PC-3 (cell line): ENCODE measurements at regions not wholly inside any gene's neighbourhood (a gene's known extent, or its start where the extent isn't known, plus 50 kb on each side); places are given as distances from the start of the nearest gene placed in this dataset.

Source experiments
- ATAC-seq: fragments of 200-7000 bp; cut with Tn5 transposase; 2 replicates; pipeline ENCODE4 v1.9.1; 2020; ENCODE audit warnings: mild to moderate bottlenecking, moderate library complexity
- BruUV-seq: library from RNA; stranded (reverse); fragments of 400-500 nt; replicated peaks from 2 replicates; lab custom pipeline; 2021; lab: Mats Ljungman, UMichigan
- CTCF ChIA-PET: fragments of 300-600 bp; sonication (Branson Sonifier 250); formaldehyde crosslinking; loops from one replicate; lab custom pipeline; 2022; ENCODE audit warnings: antibody characterized with exemption; lab: Charles Lee
- POLR2A ChIA-PET: fragments of 300-600 bp; sonication (Branson Sonifier 250); formaldehyde crosslinking; loops from one replicate; lab custom pipeline; 2022; ENCODE audit warnings: antibody characterized with exemption; ENCODE audit not compliant: unreplicated experiment; lab: Charles Lee
- DNase-seq: peaks from one replicate; pipeline ENCODE4 v3.0.0-alpha.2; 2015
- H2AFZ ChIP-seq: fragments of 300-600 bp; sonication (generic); 2 replicates; pipeline ENCODE4 v1.6.0; 2016; ENCODE audit warnings: antibody characterized with exemption, low read length
- H3F3A ChIP-seq: fragments of 300-600 bp; sonication (generic); one replicate; pipeline ENCODE4 v1.6.0; 2017; ENCODE audit warnings: antibody characterized with exemption, low read length, control low read depth, mild to moderate bottlenecking; ENCODE audit not compliant: unreplicated experiment
- H3K27ac ChIP-seq: fragments of 300-600 bp; sonication (generic); 2 replicates; pipeline ENCODE4 v1.5.1; 2016; ENCODE audit warnings: mild to moderate bottlenecking, low read length
- H3K27me3 ChIP-seq: fragments of 300-600 bp; sonication (generic); 2 replicates; pipeline ENCODE4 v1.6.1; 2016; ENCODE audit warnings: low read length, mixed read lengths
- H3K36me3 ChIP-seq: fragments of 300-600 bp; sonication (generic); 2 replicates; pipeline ENCODE4 v1.6.1; 2016; ENCODE audit warnings: low read depth, mixed run types, low read length, mixed read lengths
- H3K4me1 ChIP-seq: fragments of 300-600 bp; sonication (generic); 2 replicates; pipeline ENCODE4 v1.5.1; 2016; ENCODE audit warnings: low read length; ENCODE audit not compliant: insufficient read depth
- H3K4me2 ChIP-seq: fragments of 300-600 bp; sonication (generic); 2 replicates; pipeline ENCODE4 v1.6.0; 2016; ENCODE audit warnings: low read length
- H3K4me3 ChIP-seq: fragments of 300-600 bp; sonication (generic); 2 replicates; pipeline ENCODE4 v1.5.1; 2016; ENCODE audit warnings: mild to moderate bottlenecking, low read length, mixed read lengths
- H3K79me2 ChIP-seq: fragments of 300-600 bp; sonication (generic); 2 replicates; pipeline ENCODE4 v1.6.1; 2017; ENCODE audit warnings: low read length, mixed read lengths
- H3K9ac ChIP-seq: fragments of 300-600 bp; sonication (generic); 2 replicates; pipeline ENCODE4 v1.6.0; 2016; ENCODE audit warnings: mild to moderate bottlenecking, low read length
- H3K9me2 ChIP-seq: fragments of 300-600 bp; sonication (generic); replicated peaks from 2 replicates; pipeline ENCODE4 v1.6.1; 2016; ENCODE audit warnings: mixed run types, low read length, mixed read lengths
- H3K9me3 ChIP-seq: fragments of 300-600 bp; sonication (generic); 2 replicates; pipeline ENCODE4 v1.6.1; 2016; ENCODE audit warnings: low read length, mixed read lengths
- H4K20me1 ChIP-seq: fragments of 300-600 bp; sonication (generic); 2 replicates; pipeline ENCODE4 v1.6.1; 2016; ENCODE audit warnings: low read length, mixed read lengths
- EZH2 ChIP-seq: fragments of 300-600 bp; sonication (generic); IDR thresholded peaks from one replicate; pipeline ENCODE4 v1.6.1; 2017; ENCODE audit warnings: antibody characterized with exemption, mild to moderate bottlenecking, low read length; ENCODE audit not compliant: unreplicated experiment
- EZH2phosphoT487 ChIP-seq: fragments of 300-600 bp; sonication (generic); IDR thresholded peaks from 2 replicates; pipeline ENCODE4 v1.6.1; 2018; ENCODE audit warnings: mild to moderate bottlenecking, antibody characterized with exemption, low read length, borderline replicate concordance
- intact Hi-C: fragments of 100-400 bp; cut with micrococcal nuclease; formaldehyde crosslinking; loops from 2 replicates; pipeline ENCODE4 v1.9.0; 2023
- TF ChIP-seq, protein P1 (sequence below): fragments of 300-600 bp; sonication (generic); conservative IDR thresholded peaks from 2 replicates; pipeline ENCODE4 v1.5.1; 2017; ENCODE audit warnings: antibody characterized with exemption, low read depth, mild to moderate bottlenecking, low read length

DNA sequence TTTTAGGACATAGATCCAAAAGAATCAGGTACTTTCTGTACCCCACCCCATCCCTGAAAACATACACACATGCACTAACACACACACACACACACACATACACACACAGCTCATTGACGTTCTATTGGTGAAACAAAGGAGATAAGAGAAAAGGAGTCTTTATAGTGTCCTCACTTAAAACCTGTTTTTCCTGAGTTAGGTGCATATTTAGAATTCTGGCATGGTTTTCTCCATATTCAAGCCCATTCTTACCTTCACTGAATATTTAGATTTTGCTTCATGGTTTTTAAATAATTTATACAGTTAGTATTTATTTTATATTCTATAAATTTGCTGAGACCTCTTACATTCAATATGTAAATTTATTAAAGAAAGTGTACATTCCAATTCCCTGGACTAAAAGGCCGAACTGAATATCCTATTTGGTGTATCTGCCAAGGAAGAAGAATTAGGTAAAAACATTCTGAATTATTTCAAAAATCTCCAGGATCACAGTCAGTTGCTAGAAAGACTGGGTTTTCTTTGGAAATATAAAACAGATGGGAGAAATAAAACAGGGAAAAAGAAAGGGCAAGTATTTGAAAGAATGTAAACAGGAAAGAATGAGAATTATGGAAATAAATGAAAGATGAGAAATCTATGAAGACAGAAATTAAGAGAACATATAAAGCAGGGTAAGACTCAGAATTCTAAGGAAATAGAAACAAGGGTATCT lies 556.2 kb downstream of the KCTD12 start:
- no peaks in the 10 kb centered on the region for H3K79me2 ChIP-seq
- H3K4me1 ChIP-seq, result no peaks in the 10 kb centered on the region
- no TSS peak for BruUV-seq
- H3F3A ChIP-seq, result no peaks in the 10 kb centered on the region
- ATAC-seq (no peak), DNase-seq (no peak)
- no peaks in the 10 kb centered on the region for H3K9me3 ChIP-seq
- no peak overlapping the region for H3K27ac ChIP-seq
- no peaks in the 10 kb centered on the region for H3K9me2 ChIP-seq
- TF ChIP-seq EZH2phosphoT487, result no peak
- no peak for TF ChIP-seq EZH2
- TF ChIP-seq, protein P1, sequence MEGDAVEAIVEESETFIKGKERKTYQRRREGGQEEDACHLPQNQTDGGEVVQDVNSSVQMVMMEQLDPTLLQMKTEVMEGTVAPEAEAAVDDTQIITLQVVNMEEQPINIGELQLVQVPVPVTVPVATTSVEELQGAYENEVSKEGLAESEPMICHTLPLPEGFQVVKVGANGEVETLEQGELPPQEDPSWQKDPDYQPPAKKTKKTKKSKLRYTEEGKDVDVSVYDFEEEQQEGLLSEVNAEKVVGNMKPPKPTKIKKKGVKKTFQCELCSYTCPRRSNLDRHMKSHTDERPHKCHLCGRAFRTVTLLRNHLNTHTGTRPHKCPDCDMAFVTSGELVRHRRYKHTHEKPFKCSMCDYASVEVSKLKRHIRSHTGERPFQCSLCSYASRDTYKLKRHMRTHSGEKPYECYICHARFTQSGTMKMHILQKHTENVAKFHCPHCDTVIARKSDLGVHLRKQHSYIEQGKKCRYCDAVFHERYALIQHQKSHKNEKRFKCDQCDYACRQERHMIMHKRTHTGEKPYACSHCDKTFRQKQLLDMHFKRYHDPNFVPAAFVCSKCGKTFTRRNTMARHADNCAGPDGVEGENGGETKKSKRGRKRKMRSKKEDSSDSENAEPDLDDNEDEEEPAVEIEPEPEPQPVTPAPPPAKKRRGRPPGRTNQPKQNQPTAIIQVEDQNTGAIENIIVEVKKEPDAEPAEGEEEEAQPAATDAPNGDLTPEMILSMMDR, result no peak
- H3K9ac ChIP-seq, result no peak overlapping the region
- ChIA-PET POLR2A (no interaction called here), CTCF (no interaction called here)
- intact Hi-C loops, result no loop called here
- H3K27me3 ChIP-seq, result peaks cover 8% of the 10 kb centered on the region; the same call in 1 of the 2 replicates
- H3K4me2 ChIP-seq, result no peak overlapping the region
- H3K4me3 ChIP-seq, result no peak overlapping the region
- H4K20me1 ChIP-seq, result no peaks in the 10 kb centered on the region
- H2AFZ ChIP-seq, result no peak overlapping the region
- H3K36me3 ChIP-seq, result no peaks in the 10 kb centered on the region

DNA sequence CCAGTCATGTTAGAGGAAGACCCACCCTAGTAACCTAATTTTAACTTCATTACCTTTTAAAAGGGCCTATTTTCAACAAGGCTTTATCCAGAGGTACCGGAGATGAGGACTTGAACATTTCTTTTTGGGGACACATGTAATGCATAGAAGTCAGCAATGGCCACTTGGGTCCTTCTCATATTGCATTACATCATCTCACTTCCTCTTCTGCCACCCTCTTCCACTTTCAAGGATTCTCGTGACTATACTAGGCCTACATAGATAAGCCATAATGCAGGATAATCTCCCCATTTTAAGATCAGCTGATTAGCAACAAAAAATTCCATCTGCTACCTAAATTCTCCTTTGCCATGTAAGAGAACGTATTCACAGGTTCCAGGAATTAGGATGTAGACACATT lies 557.2 kb downstream of the KCTD12 start:
- Histone ChIP-seq H2AFZ (no peak overlapping the region), H3K27me3 (peaks cover 6% of the 10 kb centered on the region; the same call in 1 of the 2 replicates), H3K4me2 (no peak overlapping the region), H3K4me1 (no peaks in the 10 kb centered on the region), H3K9me2 (no peaks in the 10 kb centered on the region), H4K20me1 (no peaks in the 10 kb centered on the region), H3K36me3 (no peaks in the 10 kb centered on the region), H3K79me2 (no peaks in the 10 kb centered on the region), H3F3A (no peaks in the 10 kb centered on the region), H3K27ac (no peak overlapping the region), H3K9me3 (no peaks in the 10 kb centered on the region), H3K4me3 (no peak overlapping the region), H3K9ac (no peak overlapping the region)
- no TSS peak for BruUV-seq
- ATAC-seq, result no peak
- intact Hi-C loops, result no loop called here
- CTCF ChIA-PET, result no interaction called here
- TF ChIP-seq, protein P1, result no peak
- TF ChIP-seq EZH2 (no peak), EZH2phosphoT487 (no peak)
- no peak for DNase-seq
- POLR2A ChIA-PET, result no interaction called here

DNA sequence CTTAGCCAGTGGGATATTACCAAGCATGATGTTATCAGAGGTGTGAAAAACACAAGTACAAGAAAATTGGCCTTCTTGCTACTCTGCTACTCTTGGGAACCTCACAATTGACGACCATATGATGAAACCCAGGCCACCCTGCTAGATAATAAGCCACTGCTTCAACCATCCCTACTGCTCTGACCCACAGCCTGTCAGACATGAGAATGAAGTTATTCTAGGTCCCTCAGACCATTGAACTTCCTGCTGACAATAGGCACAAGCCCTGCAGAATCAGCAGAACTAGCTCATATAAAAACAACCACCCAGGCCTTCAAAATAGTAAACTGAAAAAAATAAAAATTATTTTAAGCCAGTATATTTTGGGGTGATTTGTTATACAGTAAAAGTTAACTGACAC lies 559.9 kb downstream of the KCTD12 start:
- H3K9me2 ChIP-seq, result no peaks in the 10 kb centered on the region
- POLR2A ChIA-PET, result no interaction called here
- no peak for TF ChIP-seq EZH2phosphoT487
- TF ChIP-seq, protein P1, result no peak
- no peak for TF ChIP-seq EZH2

More for the DNA sequence above, 559.9 kb downstream of the KCTD12 start:
- Histone ChIP-seq H3K79me2 (no peaks in the 10 kb centered on the region), H3K27me3 (0 out of 2 replicates have a peak, but pooled peaks cover 7% of the 10 kb centered on the region), H3K9me3 (no peaks in the 10 kb centered on the region), H3K9ac (no peak overlapping the region), H3K27ac (no peak overlapping the region), H3K4me1 (no peaks in the 10 kb centered on the region), H3F3A (no peaks in the 10 kb centered on the region), H3K4me3 (no peak overlapping the region), H3K36me3 (no peaks in the 10 kb centered on the region), H2AFZ (no peak overlapping the region), H4K20me1 (no peaks in the 10 kb centered on the region), H3K4me2 (no peak overlapping the region)
- CTCF ChIA-PET, result no interaction called here
- BruUV-seq, result no TSS peak
- intact Hi-C loops, result no loop called here
- ATAC-seq (no peak), DNase-seq (no peak)
